SK-N-SH (cell line): ENCODE measurements at regions not wholly inside any gene's neighbourhood (a gene's known extent, or its start where the extent isn't known, plus 50 kb on each side); places are given as distances from the start of the nearest gene placed in this dataset.

Source experiments
- CHD2 ChIP-seq: fragments of 150-350 bp; IDR thresholded peaks from 2 replicates; pipeline ENCODE4 v1.6.1; 2018; ENCODE audit warnings: low read length; ENCODE audit not compliant: partially characterized antibody
- NFIC ChIP-seq: IDR thresholded peaks from 2 replicates; pipeline ENCODE4 v1.4.0; 2012; ENCODE audit warnings: borderline replicate concordance
- SIN3A ChIP-seq: IDR thresholded peaks from 2 replicates; pipeline ENCODE4 v1.6.1; 2012; ENCODE audit warnings: low read depth, mild to moderate bottlenecking, low read length, moderate library complexity, borderline replicate concordance
- TF ChIP-seq, protein P1 (sequence below): IDR thresholded peaks from 2 replicates; pipeline ENCODE4 v1.6.1; 2012; ENCODE audit warnings: mild to moderate bottlenecking, low read depth, low read length, moderate library complexity
- TF ChIP-seq, protein P2 (sequence below): fragments of 200-600 bp; sonication (generic); IDR thresholded peaks from 2 replicates; pipeline ENCODE4 v1.6.1; 2017; ENCODE audit warnings: antibody characterized with exemption, mild to moderate bottlenecking, moderate library complexity
- TF ChIP-seq, protein P3 (sequence below): fragments of 150-350 bp; IDR thresholded peaks from 2 replicates; pipeline ENCODE4 v1.6.1; 2017; ENCODE audit warnings: antibody characterized with exemption, low read length, low read depth, borderline replicate concordance

DNA sequence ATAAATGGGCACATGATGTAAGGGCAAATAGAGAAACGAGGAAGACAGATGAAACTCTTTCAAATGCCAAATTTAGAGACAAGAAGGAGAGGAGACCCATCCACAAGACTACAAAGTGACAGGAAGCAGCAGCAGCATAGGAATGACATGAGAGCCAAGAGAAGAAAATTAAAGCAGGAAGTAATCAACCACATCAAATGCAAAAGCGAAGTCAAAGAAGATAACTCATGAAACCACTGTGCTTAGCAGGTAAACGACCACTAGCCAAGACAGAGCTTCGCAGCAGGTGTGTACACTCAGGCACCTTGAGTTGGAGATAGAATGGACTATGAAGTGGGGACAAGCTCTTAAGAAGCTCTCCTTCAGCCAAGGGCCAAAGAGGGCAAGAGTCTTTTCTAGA is 64.1 kb downstream of the KLF12 start:
- TF ChIP-seq, protein P1, sequence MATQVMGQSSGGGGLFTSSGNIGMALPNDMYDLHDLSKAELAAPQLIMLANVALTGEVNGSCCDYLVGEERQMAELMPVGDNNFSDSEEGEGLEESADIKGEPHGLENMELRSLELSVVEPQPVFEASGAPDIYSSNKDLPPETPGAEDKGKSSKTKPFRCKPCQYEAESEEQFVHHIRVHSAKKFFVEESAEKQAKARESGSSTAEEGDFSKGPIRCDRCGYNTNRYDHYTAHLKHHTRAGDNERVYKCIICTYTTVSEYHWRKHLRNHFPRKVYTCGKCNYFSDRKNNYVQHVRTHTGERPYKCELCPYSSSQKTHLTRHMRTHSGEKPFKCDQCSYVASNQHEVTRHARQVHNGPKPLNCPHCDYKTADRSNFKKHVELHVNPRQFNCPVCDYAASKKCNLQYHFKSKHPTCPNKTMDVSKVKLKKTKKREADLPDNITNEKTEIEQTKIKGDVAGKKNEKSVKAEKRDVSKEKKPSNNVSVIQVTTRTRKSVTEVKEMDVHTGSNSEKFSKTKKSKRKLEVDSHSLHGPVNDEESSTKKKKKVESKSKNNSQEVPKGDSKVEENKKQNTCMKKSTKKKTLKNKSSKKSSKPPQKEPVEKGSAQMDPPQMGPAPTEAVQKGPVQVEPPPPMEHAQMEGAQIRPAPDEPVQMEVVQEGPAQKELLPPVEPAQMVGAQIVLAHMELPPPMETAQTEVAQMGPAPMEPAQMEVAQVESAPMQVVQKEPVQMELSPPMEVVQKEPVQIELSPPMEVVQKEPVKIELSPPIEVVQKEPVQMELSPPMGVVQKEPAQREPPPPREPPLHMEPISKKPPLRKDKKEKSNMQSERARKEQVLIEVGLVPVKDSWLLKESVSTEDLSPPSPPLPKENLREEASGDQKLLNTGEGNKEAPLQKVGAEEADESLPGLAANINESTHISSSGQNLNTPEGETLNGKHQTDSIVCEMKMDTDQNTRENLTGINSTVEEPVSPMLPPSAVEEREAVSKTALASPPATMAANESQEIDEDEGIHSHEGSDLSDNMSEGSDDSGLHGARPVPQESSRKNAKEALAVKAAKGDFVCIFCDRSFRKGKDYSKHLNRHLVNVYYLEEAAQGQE: no peak
- TF ChIP-seq CHD2 (no peak), SIN3A (no peak), NFIC (no peak)
- TF ChIP-seq, protein P2, sequence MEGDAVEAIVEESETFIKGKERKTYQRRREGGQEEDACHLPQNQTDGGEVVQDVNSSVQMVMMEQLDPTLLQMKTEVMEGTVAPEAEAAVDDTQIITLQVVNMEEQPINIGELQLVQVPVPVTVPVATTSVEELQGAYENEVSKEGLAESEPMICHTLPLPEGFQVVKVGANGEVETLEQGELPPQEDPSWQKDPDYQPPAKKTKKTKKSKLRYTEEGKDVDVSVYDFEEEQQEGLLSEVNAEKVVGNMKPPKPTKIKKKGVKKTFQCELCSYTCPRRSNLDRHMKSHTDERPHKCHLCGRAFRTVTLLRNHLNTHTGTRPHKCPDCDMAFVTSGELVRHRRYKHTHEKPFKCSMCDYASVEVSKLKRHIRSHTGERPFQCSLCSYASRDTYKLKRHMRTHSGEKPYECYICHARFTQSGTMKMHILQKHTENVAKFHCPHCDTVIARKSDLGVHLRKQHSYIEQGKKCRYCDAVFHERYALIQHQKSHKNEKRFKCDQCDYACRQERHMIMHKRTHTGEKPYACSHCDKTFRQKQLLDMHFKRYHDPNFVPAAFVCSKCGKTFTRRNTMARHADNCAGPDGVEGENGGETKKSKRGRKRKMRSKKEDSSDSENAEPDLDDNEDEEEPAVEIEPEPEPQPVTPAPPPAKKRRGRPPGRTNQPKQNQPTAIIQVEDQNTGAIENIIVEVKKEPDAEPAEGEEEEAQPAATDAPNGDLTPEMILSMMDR: no peak
- TF ChIP-seq, protein P3, sequence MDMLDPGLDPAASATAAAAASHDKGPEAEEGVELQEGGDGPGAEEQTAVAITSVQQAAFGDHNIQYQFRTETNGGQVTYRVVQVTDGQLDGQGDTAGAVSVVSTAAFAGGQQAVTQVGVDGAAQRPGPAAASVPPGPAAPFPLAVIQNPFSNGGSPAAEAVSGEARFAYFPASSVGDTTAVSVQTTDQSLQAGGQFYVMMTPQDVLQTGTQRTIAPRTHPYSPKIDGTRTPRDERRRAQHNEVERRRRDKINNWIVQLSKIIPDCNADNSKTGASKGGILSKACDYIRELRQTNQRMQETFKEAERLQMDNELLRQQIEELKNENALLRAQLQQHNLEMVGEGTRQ: no peak
